SH-SY5Y (cell line): ENCODE measurements at regions not wholly inside any gene's neighbourhood (a gene's known extent, or its start where the extent isn't known, plus 50 kb on each side); places are given as distances from the start of the nearest gene placed in this dataset.

Experiments used
- GATA2 ChIP-seq: IDR thresholded peaks from 2 replicates; pipeline ENCODE4 v1.6.1; 2011; ENCODE audit warnings: mild to moderate bottlenecking, low read depth, low read length
- GATA3 ChIP-seq: IDR thresholded peaks from 2 replicates; pipeline ENCODE4 v1.6.1; 2011; ENCODE audit warnings: low read depth, mild to moderate bottlenecking, low read length, moderate library complexity

DNA sequence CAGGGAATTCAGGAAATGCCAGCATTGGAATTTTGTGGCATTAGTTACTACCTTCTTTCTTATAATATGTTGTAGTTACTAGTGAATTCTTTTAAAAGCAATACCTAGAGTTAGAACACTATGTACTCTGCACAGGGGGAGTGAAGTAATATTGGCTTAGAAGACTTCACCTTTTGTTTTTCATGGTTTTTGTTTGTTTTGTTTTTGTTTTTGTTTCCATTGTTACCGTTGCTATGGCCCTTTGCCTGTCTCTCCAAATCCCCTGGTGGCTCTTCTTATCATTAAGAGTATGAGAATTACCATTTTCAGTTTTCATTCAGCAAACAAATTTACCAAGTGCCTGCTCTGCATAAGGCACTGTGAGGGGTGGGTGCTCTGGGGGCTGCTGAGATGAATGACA lies 160.1 kb downstream of the HAUS1 start:
- TF ChIP-seq GATA2 = no peak
- TF ChIP-seq GATA3 = no peak
